IPS-11a (cell line): ENCODE measurements at regions not wholly inside any gene's neighbourhood (a gene's known extent, or its start where the extent isn't known, plus 50 kb on each side); places are given as distances from the start of the nearest gene placed in this dataset.

Experiments
- H3K4me3 ChIP-seq: one replicate; pipeline ENCODE4 v1.5.1; 2013; ENCODE audit warnings: low read depth, low read length, control low read depth

- no peak overlapping the region for H3K4me3 ChIP-seq
Observed at GRCh38 chr3:110375751-110376518, 695.7 kb upstream of the NECTIN3 start.

GRCh38 chr3:110378481-110378880, 693.1 kb upstream of the NECTIN3 start:
- H3K4me3 ChIP-seq: no peak overlapping the region

- H3K4me3 ChIP-seq: no peak overlapping the region
Observed at GRCh38 chr3:110381992-110382391, 689.6 kb upstream of the NECTIN3 start.

DNA sequence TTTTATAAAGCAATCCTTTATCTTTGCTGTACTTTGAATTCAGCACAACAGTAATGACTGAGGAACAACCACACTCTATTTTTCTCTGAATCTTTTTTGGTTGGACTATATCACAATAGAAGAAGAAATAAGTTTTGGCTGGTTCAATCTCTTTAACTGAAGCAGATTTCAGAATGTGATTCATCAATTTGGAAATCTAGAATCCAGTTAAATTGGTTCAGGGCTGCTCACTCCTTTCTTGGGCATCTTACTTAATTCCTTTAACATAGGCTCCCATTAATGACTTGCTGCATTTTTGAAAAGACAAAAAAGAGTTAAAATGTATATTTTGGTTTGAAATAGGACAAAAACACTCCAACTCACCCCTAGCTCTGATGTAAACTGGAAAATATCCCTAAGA, 688.3 kb upstream of the NECTIN3 start:
- no peak overlapping the region for H3K4me3 ChIP-seq

- no peak overlapping the region for H3K4me3 ChIP-seq
Observed at GRCh38 chr3:110384601-110385000, 687.0 kb upstream of the NECTIN3 start.

- H3K4me3 ChIP-seq: no peak overlapping the region
Observed at GRCh38 chr3:110389005-110389404, 682.6 kb upstream of the NECTIN3 start.

GRCh38 chr3:110390372-110390771, 681.2 kb upstream of the NECTIN3 start:
- no peak overlapping the region for H3K4me3 ChIP-seq

DNA sequence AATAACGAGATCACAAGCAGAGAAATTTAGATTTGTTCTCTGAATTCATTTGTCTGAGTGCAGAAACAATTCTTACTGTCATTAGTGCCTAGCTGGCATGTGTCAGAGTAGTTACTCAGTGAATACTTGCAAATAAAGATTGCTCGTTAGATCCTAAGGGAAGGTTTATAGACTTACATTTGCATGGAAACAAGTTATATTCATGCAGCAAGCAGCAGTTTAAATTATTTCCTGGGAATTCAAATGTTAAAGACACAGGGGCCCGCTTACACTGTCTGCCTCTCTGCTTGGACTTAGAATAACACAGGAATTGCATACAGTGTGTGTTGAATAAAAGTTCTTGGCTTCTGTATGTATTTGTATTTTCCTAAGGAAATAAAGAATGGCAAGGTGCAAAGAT, 680.6 kb upstream of the NECTIN3 start:
- H3K4me3 ChIP-seq: no peak overlapping the region

DNA sequence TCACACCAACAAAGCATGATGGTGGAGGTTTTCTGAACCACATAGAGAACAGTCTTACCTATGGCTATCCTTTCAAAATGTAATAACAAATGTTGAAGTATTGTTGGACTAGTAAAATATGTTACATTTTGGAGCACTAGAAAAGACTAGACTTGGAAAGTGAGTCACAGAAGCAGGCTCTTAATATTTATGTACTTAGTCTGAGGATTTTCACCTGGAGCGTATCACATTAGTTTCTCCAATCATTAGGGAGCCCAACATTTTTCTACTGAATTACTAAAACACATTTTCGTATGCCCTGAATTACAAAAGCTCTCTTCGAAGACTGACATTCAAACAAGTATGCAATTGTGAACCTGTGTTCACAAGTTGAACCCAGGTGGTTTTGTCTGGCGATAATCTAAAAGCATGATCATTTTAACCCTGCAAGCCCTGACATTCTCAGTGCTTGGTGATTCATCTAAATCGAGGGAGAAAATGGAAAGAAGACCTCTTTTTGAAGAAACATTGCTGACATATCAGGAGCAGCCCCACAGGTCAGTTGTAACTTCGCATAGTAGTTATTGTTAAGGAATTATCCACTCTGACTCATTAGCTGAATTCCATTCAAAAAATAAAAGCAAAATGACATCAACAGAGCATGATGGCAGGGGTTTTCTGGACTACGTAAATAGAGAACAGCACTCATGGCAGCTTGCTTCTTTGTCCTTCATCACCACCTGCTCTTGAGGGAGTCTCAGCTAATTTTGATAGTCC, 679.8 kb upstream of the NECTIN3 start:
- no peak overlapping the region for H3K4me3 ChIP-seq

- no peak overlapping the region for H3K4me3 ChIP-seq
Observed at GRCh38 chr3:110393941-110394340, 677.7 kb upstream of the NECTIN3 start.

DNA sequence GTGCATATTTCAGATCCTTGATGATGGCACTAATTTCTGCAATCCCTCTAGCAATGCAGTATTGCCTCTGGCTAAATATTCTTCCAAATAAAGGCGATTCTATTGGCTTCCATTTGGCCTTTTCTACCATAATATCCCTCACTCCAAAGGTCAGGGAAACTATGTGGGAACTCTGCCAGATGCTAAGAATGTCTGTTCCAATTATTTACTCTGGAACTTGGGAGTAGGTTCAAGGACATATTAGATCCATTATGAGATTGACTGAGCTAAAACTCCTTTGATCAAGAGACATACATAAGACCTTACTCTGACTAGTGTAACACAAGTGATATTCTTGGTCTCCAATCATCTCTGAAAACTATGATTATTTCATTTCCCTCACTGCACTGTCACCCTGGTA, 674.5 kb upstream of the NECTIN3 start:
- H3K4me3 ChIP-seq: no peak overlapping the region

DNA sequence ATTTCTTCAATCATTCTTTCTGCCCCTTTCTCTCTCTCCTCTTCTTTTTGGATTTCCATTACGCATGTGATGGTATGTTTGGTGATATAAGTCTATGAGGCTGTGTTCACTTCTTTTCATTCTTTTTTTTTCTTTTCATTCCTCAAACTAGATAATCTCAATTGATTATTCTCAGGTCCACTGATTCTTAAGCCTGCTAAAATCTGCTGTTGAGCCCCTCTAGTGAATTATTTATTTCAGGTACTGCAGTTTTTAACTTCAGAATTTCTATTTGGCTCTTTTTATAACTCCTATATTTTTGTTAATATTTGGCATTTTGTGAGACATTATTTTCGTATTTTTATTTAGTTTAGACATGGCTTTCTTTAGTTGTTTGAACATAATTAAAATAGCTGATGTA, 671.3 kb upstream of the NECTIN3 start:
- H3K4me3 ChIP-seq: no peak overlapping the region

DNA sequence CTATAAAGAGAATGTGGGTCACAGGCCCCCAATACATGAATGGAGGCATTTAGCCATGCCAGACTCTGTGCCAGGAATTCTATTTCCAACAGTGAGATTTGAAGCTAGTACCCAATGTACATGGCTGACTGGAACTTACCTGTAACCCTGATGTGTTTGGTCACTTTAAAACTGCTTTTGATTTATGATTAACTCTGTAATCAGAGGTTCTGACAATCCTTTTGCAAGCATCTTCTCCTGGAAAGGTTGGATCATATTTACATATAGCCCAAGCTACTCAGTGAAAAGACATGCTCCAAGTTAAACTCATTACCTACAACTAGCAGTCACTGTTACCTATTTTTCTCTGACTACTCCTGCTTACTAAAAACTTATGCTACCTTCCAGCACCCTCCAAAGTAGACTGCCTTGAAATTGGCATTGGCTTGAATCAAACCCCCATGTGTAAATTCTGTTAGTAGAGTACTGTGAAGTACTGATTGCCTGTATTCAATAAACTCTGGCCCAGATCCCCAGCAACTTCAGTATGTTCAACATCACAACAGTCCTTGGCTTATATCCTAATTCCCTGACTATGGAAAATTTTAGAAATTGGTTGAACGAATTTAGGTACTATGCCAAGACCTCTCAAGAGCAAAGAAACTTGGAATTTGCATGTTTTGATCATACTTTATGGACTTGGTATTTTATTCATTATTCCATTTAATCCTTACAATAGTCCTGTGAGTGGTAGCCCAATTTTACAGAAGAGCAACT, 665.6 kb upstream of the NECTIN3 start:
- H3K4me3 ChIP-seq: no peak overlapping the region

- H3K4me3 ChIP-seq: no peak overlapping the region
Observed at GRCh38 chr3:110413266-110413665, 658.4 kb upstream of the NECTIN3 start.

DNA sequence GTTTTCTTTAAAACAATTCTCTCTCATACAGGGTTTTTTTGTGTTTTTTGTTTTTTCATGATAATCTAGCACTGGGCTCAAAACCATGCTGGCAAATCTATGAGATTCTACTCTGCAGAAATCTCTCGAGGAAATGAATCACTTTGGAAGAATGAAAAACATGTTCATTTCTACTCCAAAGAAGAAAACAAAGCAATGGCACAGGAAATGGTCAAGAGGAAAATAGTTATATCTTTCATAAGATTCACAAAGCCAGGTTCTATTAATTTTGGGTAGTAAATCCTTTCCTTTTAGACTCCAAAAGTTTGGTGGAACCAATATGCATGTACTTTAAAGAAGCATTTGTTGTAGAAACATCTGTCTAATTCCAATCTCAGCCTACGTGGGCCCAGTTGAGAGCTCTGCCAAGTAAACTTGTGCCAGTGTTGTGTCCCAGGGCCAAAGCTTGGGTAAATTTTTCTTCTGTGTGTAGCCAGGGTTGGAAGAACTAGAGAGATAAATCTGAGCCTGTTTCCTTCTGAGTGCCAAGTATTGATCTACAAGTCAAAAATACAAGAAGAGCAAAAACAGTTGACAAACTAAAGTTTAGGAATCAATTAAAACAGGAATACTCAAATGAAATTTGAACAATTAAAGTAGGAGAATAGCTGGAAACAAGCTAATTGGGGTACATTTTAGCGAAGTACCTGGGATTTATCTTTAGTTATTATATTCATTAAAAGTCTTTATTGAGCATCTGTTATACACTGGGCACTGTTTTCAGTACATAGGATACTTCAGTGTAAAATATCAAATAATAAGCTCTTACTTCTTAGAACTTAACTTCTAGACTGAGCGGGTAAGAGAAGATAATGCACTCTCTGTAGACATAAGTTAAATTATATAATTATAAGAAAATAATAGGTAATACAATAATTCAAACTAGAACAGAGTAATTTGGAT, 657.5 kb upstream of the NECTIN3 start:
- H3K4me3 ChIP-seq: no peak overlapping the region

DNA sequence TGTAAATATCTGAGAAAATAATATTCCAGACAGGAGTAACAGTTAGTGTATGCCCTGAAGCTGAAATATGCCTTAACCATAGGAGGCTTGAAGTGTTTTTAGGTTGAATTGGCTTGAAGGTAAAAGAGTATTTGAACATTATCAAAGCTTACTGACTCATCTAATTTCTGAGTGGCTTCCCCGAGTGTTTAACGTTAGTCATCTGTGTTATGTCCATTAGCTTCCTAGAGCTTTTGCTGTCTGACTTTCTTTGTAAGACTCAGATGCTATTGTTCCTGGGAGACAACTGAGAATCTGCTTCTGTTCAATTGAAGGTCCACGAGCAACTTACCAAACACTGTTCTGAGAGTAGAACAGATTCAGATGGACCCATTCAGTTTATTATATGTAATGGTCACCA, 656.8 kb upstream of the NECTIN3 start:
- H3K4me3 ChIP-seq: no peak overlapping the region

DNA sequence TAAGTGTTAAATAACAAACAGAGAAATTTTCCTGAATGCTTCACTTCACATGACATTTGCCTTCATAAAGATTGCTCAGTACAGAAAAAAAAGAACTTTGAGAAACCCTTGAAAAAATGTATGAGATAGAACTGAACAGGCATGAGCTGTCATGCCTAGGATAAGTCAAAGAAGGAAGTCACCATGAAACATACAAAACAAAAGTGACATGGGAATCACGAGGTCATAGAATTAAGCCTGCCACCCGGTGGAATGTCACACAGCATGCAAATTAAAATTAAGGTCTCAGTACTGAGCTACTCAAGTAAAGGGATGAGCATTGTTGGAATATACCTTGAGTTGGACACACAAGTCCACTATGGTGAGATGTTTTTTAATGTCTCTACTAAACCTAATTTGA, 652.5 kb upstream of the NECTIN3 start:
- H3K4me3 ChIP-seq: no peak overlapping the region

- no peak overlapping the region for H3K4me3 ChIP-seq
Observed at GRCh38 chr3:110419601-110420000, 652.0 kb upstream of the NECTIN3 start.

DNA sequence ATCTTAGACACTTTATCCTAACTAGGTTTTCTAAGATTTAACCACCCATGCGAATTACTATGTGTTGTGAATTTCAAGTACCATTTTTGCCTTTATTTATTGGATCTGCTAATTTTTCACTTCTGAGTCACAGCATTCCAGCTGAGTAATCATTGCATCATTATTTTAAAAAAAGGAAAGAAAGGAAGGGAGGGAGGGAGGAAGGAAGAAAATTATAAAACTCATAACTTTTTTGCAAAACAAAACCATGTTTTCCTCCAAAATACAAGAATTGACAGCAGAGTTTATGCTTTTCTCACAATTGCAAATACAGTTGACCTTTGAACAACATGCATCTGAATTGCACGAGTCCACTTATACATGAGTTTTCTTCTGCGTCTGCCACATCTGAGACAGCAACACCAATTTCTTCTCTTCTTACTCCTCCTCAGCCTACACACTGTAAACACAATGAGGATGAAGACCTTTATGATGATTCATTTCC, 651.4 kb upstream of the NECTIN3 start:
- H3K4me3 ChIP-seq: no peak overlapping the region

GRCh38 chr3:110423276-110423675, 648.3 kb upstream of the NECTIN3 start:
- no peak overlapping the region for H3K4me3 ChIP-seq
